H9 (cell line): ENCODE measurements at regions not wholly inside any gene's neighbourhood (a gene's known extent, or its start where the extent isn't known, plus 50 kb on each side); places are given as distances from the start of the nearest gene placed in this dataset.
A peak's percentile ranks its signal among the peaks of the same experiment; 100 is the strongest.

Experiments
- DNase-seq: peaks from one replicate; pipeline ENCODE4 v3.0.0-alpha.2; 2017
- H2AFZ ChIP-seq: one replicate; pipeline ENCODE4 v1.6.1; 2013; ENCODE audit warnings: mild to moderate bottlenecking, low read length, control low read depth, moderate library complexity
- H2AK5ac ChIP-seq: 2 replicates; pipeline ENCODE4 v1.6.1; 2013; ENCODE audit warnings: low read length, control low read depth, mixed read lengths; ENCODE audit not compliant: insufficient read length
- H2BK120ac ChIP-seq: one replicate; pipeline ENCODE4 v1.6.1; 2013; ENCODE audit warnings: low read depth, mild to moderate bottlenecking, low read length, control low read depth, inconsistent platforms; ENCODE audit not compliant: poor library complexity, severe bottlenecking
- H2BK12ac ChIP-seq: 2 replicates; pipeline ENCODE4 v1.6.1; 2013; ENCODE audit warnings: low read length, control low read depth, mixed read lengths, low read depth; ENCODE audit not compliant: insufficient read length
- H2BK15ac ChIP-seq: 2 replicates; pipeline ENCODE4 v1.6.1; 2013; ENCODE audit warnings: low read depth, low read length, control low read depth
- H2BK20ac ChIP-seq: one replicate; pipeline ENCODE4 v1.6.1; 2013; ENCODE audit warnings: low read depth, mild to moderate bottlenecking, low read length, control low read depth, inconsistent platforms; ENCODE audit not compliant: poor library complexity, severe bottlenecking
- H2BK5ac ChIP-seq: 2 replicates; pipeline ENCODE4 v1.6.1; 2013; ENCODE audit warnings: low read length, control low read depth, mixed read lengths; ENCODE audit not compliant: insufficient read length
- H3K14ac ChIP-seq: 2 replicates; pipeline ENCODE4 v1.6.1; 2013; ENCODE audit warnings: low read length, control low read depth; ENCODE audit not compliant: insufficient read depth
- H3K18ac ChIP-seq: 2 replicates; pipeline ENCODE4 v1.6.1; 2013; ENCODE audit warnings: low read depth, mild to moderate bottlenecking, mixed read lengths, low read length, control low read depth; ENCODE audit not compliant: insufficient read length
- H3K23ac ChIP-seq: 2 replicates; pipeline ENCODE4 v1.6.1; 2013; ENCODE audit warnings: low read length, control low read depth, mixed read lengths, low read depth; ENCODE audit not compliant: insufficient read length
- H3K23me2 ChIP-seq: 2 replicates; pipeline ENCODE4 v1.6.1; 2013; ENCODE audit warnings: low read depth, mild to moderate bottlenecking, mixed read lengths, low read length, control low read depth; ENCODE audit not compliant: insufficient read length, poor library complexity, severe bottlenecking
- H3K27ac ChIP-seq: 2 replicates; pipeline ENCODE4 v1.5.1; 2013; ENCODE audit warnings: low read length, control low read depth, mixed read lengths, low read depth; ENCODE audit not compliant: insufficient read length
- H3K27me3 ChIP-seq: 2 replicates; pipeline ENCODE4 v1.6.1; 2013; ENCODE audit warnings: low read length, control low read depth, inconsistent platforms; ENCODE audit not compliant: insufficient read depth
- H3K4ac ChIP-seq: 2 replicates; pipeline ENCODE4 v1.6.1; 2013; ENCODE audit warnings: low read depth, mild to moderate bottlenecking, control low read depth, inconsistent platforms, low read length, moderate library complexity
- H3K4me1 ChIP-seq: 2 replicates; pipeline ENCODE4 v1.6.1; 2013; ENCODE audit warnings: low read length, control low read depth, inconsistent platforms; ENCODE audit not compliant: insufficient read depth
- H3K4me2 ChIP-seq: 2 replicates; pipeline ENCODE4 v1.6.1; 2013; ENCODE audit warnings: low read length, control low read depth, mixed read lengths; ENCODE audit not compliant: insufficient read length, insufficient read depth
- H3K56ac ChIP-seq: 2 replicates; pipeline ENCODE4 v1.6.1; 2013; ENCODE audit warnings: low read depth, mild to moderate bottlenecking, mixed read lengths, low read length, control low read depth; ENCODE audit not compliant: insufficient read length
- H3K79me1 ChIP-seq: 2 replicates; pipeline ENCODE4 v1.6.1; 2013; ENCODE audit warnings: low read depth, mild to moderate bottlenecking, moderate library complexity, low read length, control low read depth, inconsistent platforms; ENCODE audit not compliant: insufficient read depth, poor library complexity, severe bottlenecking
- H3K79me2 ChIP-seq: 2 replicates; pipeline ENCODE4 v1.6.1; 2013; ENCODE audit warnings: low read length, control low read depth, inconsistent platforms; ENCODE audit not compliant: insufficient read depth
- H3K9ac ChIP-seq: 2 replicates; pipeline ENCODE4 v1.6.1; 2013; ENCODE audit warnings: low read length, control low read depth, mixed read lengths; ENCODE audit not compliant: insufficient read length; ENCODE audit errors: extremely low read depth
- H3K9me3 ChIP-seq: one replicate; pipeline ENCODE4 v1.6.1; 2013; ENCODE audit warnings: low read depth, low read length, inconsistent platforms; ENCODE audit not compliant: control insufficient read depth
- H3T11ph ChIP-seq: one replicate; pipeline ENCODE4 v1.6.1; 2013; ENCODE audit warnings: mild to moderate bottlenecking, low read length, control low read depth, inconsistent platforms
- H4K20me1 ChIP-seq: one replicate; pipeline ENCODE4 v1.6.1; 2013; ENCODE audit not compliant: control insufficient read depth, insufficient read length, insufficient read depth
- H4K5ac ChIP-seq: 2 replicates; pipeline ENCODE4 v1.6.1; 2013; ENCODE audit warnings: low read depth, mild to moderate bottlenecking, mixed read lengths, low read length, control low read depth; ENCODE audit not compliant: insufficient read length
- H4K8ac ChIP-seq: replicated peaks from 2 replicates; pipeline ENCODE4 v1.6.1; 2013; ENCODE audit warnings: low read length, control low read depth, mixed read lengths, low read depth; ENCODE audit not compliant: insufficient read length
- H4K91ac ChIP-seq: 2 replicates; pipeline ENCODE4 v1.6.1; 2013; ENCODE audit warnings: low read depth, mild to moderate bottlenecking, moderate library complexity, mixed read lengths, low read length, control low read depth; ENCODE audit not compliant: insufficient read length
- H3K27ac Mint-ChIP-seq, 3 experiments: 2 replicates in 2 of 3; 3 replicates in 1 of 3; pipeline ENCODE4 v1.8.0; 2020 to 2021; ENCODE audit warnings: mixed read lengths in 3 of 3, mild to moderate bottlenecking in 1 of 3, moderate library complexity in 1 of 3
- H3K27me3 Mint-ChIP-seq: 2 replicates; pipeline ENCODE4 v1.8.0; 2021; ENCODE audit warnings: low read depth, mild to moderate bottlenecking, moderate library complexity, mixed read lengths
- H3K36me3 Mint-ChIP-seq, 3 experiments: 2 replicates in 2 of 3; 3 replicates in 1 of 3; pipeline ENCODE4 v1.8.0; 2020 to 2021; ENCODE audit warnings: low read depth in 3 of 3, mixed read lengths in 3 of 3; ENCODE audit not compliant: insufficient read depth in 1 of 3
- H3K4me1 Mint-ChIP-seq, 2 experiments: 2 replicates each; pipeline ENCODE4 v1.8.0; 2020; ENCODE audit warnings: mixed read lengths in 2 of 2
- H3K4me3 Mint-ChIP-seq, 2 experiments: 2 replicates in 1 of 2; 3 replicates in 1 of 2; pipeline ENCODE4 v1.8.0; 2020 to 2021; ENCODE audit warnings: mild to moderate bottlenecking in 2 of 2, mixed read lengths in 2 of 2, moderate library complexity in 1 of 2
- H3K9me3 Mint-ChIP-seq, 2 experiments: 2 replicates in 1 of 2; 3 replicates in 1 of 2; pipeline ENCODE4 v1.8.0; 2020; ENCODE audit warnings: mild to moderate bottlenecking in 2 of 2, mixed read lengths in 2 of 2, moderate library complexity in 1 of 2
- CTCF ChIP-seq: fragments of 200-600 bp; sonication (generic); conservative IDR thresholded peaks from 3 replicates; pipeline ENCODE4 v1.8.0; 2021; ENCODE audit warnings: antibody characterized with exemption, mild to moderate bottlenecking
- WGBS: extraction: QIAGEN DNeasy Blood & Tissue Kit; methylation state at CpG from one replicate; pipeline ENCODE4 v1.1.7; 2013; ENCODE audit warnings: missing lambda C conversion rate, low lambda C conversion rate, mixed read lengths; ENCODE audit not compliant: insufficient read length; ENCODE audit errors: extremely low coverage; 5-methylcytosine and 5-hydroxymethylcytosine counted together

GRCh38 chr1:103459346-103459745 is 66.2 kb upstream of the RNPC3 start:
- TF ChIP-seq CTCF, result no peak
- Histone ChIP-seq H2AK5ac (no peak overlapping the region), H4K20me1 (no peaks in the 10 kb centered on the region), H3K56ac (no peak overlapping the region), H3K18ac (no peak overlapping the region), H2BK20ac (no peak overlapping the region), H2AFZ (peak overlapping the region; percentile 56), H3K79me2 (no peaks in the 10 kb centered on the region), H2BK15ac (no peak overlapping the region), H3K4me2 (no peak overlapping the region), H3K27ac (no peak overlapping the region), H4K91ac (no peak overlapping the region), H3K14ac (no peak overlapping the region), H2BK5ac (peak overlapping the region; percentile 41), H3K23me2 (no peaks in the 10 kb centered on the region), H3K23ac (no peak overlapping the region), H3K9ac (no peak overlapping the region), H3K27me3 (no peaks in the 10 kb centered on the region), H3K9me3 (no peaks in the 10 kb centered on the region), H3K79me1 (no peaks in the 10 kb centered on the region), H3K4me1 (no peaks in the 10 kb centered on the region; the same call in 1 of the 2 replicates), H3K4ac (no peak overlapping the region), H2BK120ac (no peak overlapping the region), H4K8ac (no peak overlapping the region), H2BK12ac (no peak overlapping the region), H4K5ac (no peak overlapping the region), H3T11ph (no peak overlapping the region)
- WGBS, result no CpG with 5 or more reads among the region's 3 CpGs
- no peaks in the 10 kb centered on the region for H3K9me3 Mint-ChIP-seq
- no peaks in the 10 kb centered on the region for H3K27me3 Mint-ChIP-seq
- no peak for DNase-seq
- no peaks in the 10 kb centered on the region for H3K36me3 Mint-ChIP-seq
- H3K27ac Mint-ChIP-seq, result no peak overlapping the region
- peaks cover 8 to 9% of the 10 kb centered on the region in 2 experiments for H3K4me1 Mint-ChIP-seq
- H3K4me3 Mint-ChIP-seq, result no peak overlapping the region
